Sigmoid colon (tissue), 6 donors: ENCODE measurements at regions not wholly inside any gene's neighbourhood (a gene's known extent, or its start where the extent isn't known, plus 50 kb on each side); places are given as distances from the start of the nearest gene placed in this dataset.

ENCODE experiments used
- DNase-seq: peaks from one replicate; pipeline ENCODE4 v3.0.0-alpha.2; 2019
- H3K27ac ChIP-seq, 4 donors: fragments of 200-600 bp; sonication (generic); one replicate each; pipeline ENCODE4 v1.5.1; 2016 to 2019; ENCODE audit warnings: mild to moderate bottlenecking in 1 of 4
- H3K27me3 ChIP-seq, 3 donors: fragments of 200-600 bp; sonication (generic); one replicate each; pipeline ENCODE4 v1.5.1; 2019; ENCODE audit warnings: mild to moderate bottlenecking in 1 of 3
- H3K36me3 ChIP-seq, 4 donors: fragments of 200-600 bp; sonication (generic); one replicate each; pipeline ENCODE4 v1.5.1; 2016 to 2019
- H3K4me1 ChIP-seq, 4 donors: fragments of 200-600 bp; sonication (generic); one replicate each; pipeline ENCODE4 v1.5.1; 2017 to 2019
- H3K4me3 ChIP-seq, 4 donors: fragments of 200-600 bp; sonication (generic); one replicate each; pipeline ENCODE4 v1.5.1; 2017 to 2019; ENCODE audit warnings: mild to moderate bottlenecking in 2 of 4, moderate library complexity in 1 of 4
- H3K9me3 ChIP-seq, 4 donors: fragments of 200-600 bp in 3 of 4; sonication (generic) in 3 of 4; one replicate each; pipeline versions ENCODE4 v1.5.1 to v1.6.1; 2013 to 2019
- CTCF ChIP-seq, 4 experiments: fragments of 450-650 bp in 3 of 4; fragments of 200-600 bp in 1 of 4; IDR thresholded peaks; one replicate each; pipeline ENCODE4 v1.5.1; 2016 to 2019; ENCODE audit warnings: antibody characterized with exemption in 4 of 4, mild to moderate bottlenecking in 3 of 4, moderate library complexity in 2 of 4
- EP300 ChIP-seq, 4 donors: sonication (generic); formaldehyde crosslinking; IDR thresholded peaks; one replicate each; pipeline ENCODE4 v1.6.1; 2017; ENCODE audit warnings: antibody characterized with exemption in 4 of 4
- POLR2A ChIP-seq, 2 donors: fragments of 450-650 bp; IDR thresholded peaks; one replicate each; pipeline ENCODE4 v1.6.1; 2016; ENCODE audit warnings: antibody characterized with exemption in 2 of 2, mild to moderate bottlenecking in 2 of 2, moderate library complexity in 2 of 2
- POLR2AphosphoS5 ChIP-seq, 4 donors: sonication (generic); formaldehyde crosslinking; IDR thresholded peaks; one replicate each; pipeline ENCODE4 v1.6.1; 2017; ENCODE audit warnings: antibody characterized with exemption in 4 of 4
- WGBS, 2 donors: extraction: QIAGEN DNeasy Blood & Tissue Kit; methylation state at CpG; one replicate each; pipeline ENCODE4 v1.1.7; 2013; 5-methylcytosine and 5-hydroxymethylcytosine counted together
- intact Hi-C: fragments of 100-400 bp; cut with DNase I; formaldehyde crosslinking; loops from one replicate; pipeline ENCODE4 v1.15.1; 2023
- donor health status: healthy with polysubstance abuse.
- donor health status: healthy.

GRCh38 chr6:68546620-68547019 lies 88.5 kb upstream of the ADGRB3 start:
- TF ChIP-seq POLR2AphosphoS5 (IDR thresholded peaks at IDR 0.05) = no peak
- TF ChIP-seq EP300 (IDR thresholded peaks at IDR 0.05) = no peak
- TF ChIP-seq CTCF (IDR thresholded peaks at IDR 0.05) = no peak
- no peak for TF ChIP-seq POLR2A (IDR thresholded peaks at IDR 0.05)
- intact Hi-C loops = no loop called here

DNA sequence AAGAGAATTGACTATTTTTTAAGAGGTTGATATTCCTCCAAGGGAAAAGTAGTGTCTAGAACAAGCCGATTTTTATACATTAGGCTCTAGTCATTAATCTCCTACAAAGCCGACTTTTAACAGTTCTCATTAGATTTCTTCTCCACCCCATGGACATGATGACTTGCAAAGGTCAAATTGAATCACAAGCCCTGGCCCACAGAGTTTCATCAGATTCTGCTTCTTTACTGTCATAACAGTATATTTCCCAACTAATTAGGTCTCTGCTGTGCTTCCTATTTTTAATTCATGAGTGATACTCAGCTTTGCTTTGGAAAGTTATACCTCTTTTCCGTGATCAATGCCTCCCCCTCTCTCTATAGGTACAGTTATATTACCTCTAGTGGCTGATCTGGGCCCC lies 90.6 kb upstream of the ADGRB3 start:
- 54 to 88% methylated on average over 3 of the region's 3 CpGs for WGBS, 2 donors
- H3K4me3 ChIP-seq = no peak overlapping the region
- DNase-seq = no peak
- no peaks in the 10 kb centered on the region for H3K4me1 ChIP-seq
- intact Hi-C loops = no loop called here
- H3K36me3 ChIP-seq = no peaks in the 10 kb centered on the region
- H3K9me3 ChIP-seq = no peaks in the 10 kb centered on the region
- no peak overlapping the region for H3K27ac ChIP-seq
- no peaks in the 10 kb centered on the region for H3K27me3 ChIP-seq
- TF ChIP-seq EP300 (IDR thresholded peaks at IDR 0.05) = no peak
- no peak for TF ChIP-seq CTCF (IDR thresholded peaks at IDR 0.05)
- TF ChIP-seq POLR2A (IDR thresholded peaks at IDR 0.05) = no peak
- TF ChIP-seq POLR2AphosphoS5 (IDR thresholded peaks at IDR 0.05) = no peak

More at GRCh38 chr6:68546620-68547019, 88.5 kb upstream of the ADGRB3 start:
- Histone ChIP-seq H3K4me3 (no peak overlapping the region), H3K9me3 (no peaks in the 10 kb centered on the region), H3K27me3 (no peaks in the 10 kb centered on the region), H3K27ac (no peak overlapping the region), H3K36me3 (no peaks in the 10 kb centered on the region), H3K4me1 (no peaks in the 10 kb centered on the region)
- 34 to 73% methylated on average over 1 of the region's 1 CpG for WGBS, 2 donors
- no peak for DNase-seq

DNA sequence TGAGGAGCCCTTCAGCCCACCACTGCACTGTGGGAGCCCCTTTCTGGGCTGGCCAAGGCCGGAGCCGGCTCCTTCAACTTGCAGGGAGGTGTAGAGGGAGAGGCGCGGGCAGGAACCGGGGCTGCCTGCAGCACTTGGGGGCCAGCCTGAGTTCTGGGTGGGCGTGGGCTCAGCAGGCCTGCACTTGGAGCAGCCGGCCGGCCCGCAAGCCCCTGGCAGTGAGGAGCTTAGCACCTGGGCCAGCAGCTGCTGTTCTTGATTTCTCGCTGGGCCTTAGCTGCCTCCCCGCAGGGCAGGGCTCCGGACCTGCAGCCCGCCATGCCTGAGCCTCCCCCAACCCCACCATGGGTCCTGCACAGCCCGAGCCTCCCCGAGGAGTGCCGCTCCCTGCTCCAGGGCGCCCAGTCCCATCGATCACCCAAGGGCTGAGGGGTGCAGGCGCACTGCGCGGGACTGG lies 101.7 kb upstream of the ADGRB3 start:
- Histone ChIP-seq H3K9me3 (no peaks in the 10 kb centered on the region), H3K4me1 (no peaks in the 10 kb centered on the region), H3K27me3 (no peaks in the 10 kb centered on the region), H3K36me3 (no peaks in the 10 kb centered on the region), H3K27ac (no peak overlapping the region), H3K4me3 (no peak overlapping the region)
- intact Hi-C loops = no loop called here
- WGBS, 2 donors = 89 to 90% methylated on average over 21 of the region's 21 CpGs
- DNase-seq = no peak
- no peak for TF ChIP-seq CTCF (IDR thresholded peaks at IDR 0.05)
- no peak for TF ChIP-seq POLR2AphosphoS5 (IDR thresholded peaks at IDR 0.05)
- TF ChIP-seq POLR2A (IDR thresholded peaks at IDR 0.05) = no peak
- TF ChIP-seq EP300 (IDR thresholded peaks at IDR 0.05) = no peak

DNA sequence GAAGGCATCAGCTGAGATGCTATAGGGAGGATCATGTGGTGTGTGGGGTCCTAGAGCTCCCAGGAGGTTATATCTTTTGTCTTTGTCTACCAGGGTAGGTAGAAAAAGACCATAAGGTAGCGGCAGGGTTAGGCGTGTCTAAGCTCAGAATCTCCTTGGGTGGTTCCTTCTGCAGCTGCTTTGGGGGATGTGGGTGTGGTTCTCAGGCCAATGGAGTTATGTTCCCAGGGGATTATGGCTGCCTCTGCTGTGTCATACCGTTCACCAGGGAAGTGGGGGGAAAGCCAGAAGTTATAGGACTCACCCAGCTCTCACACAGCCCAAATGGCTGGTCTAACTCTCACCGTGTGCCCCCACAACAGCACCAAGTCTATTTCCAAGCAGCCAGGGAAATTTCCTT lies 107.4 kb upstream of the ADGRB3 start:
- TF ChIP-seq POLR2A (IDR thresholded peaks at IDR 0.05) = no peak
- no peak for TF ChIP-seq POLR2AphosphoS5 (IDR thresholded peaks at IDR 0.05)
- TF ChIP-seq CTCF (IDR thresholded peaks at IDR 0.05) = no peak
- Histone ChIP-seq H3K27ac (no peak overlapping the region), H3K4me1 (no peaks in the 10 kb centered on the region), H3K36me3 (no peaks in the 10 kb centered on the region), H3K27me3 (no peaks in the 10 kb centered on the region), H3K9me3 (peaks cover 0 to 3% (median 0%) of the 10 kb centered on the region in 4 donors), H3K4me3 (no peak overlapping the region)
- intact Hi-C loops = no loop called here
- no peak for DNase-seq
- 75 to 86% methylated on average over 4 of the region's 4 CpGs for WGBS, 2 donors

DNA sequence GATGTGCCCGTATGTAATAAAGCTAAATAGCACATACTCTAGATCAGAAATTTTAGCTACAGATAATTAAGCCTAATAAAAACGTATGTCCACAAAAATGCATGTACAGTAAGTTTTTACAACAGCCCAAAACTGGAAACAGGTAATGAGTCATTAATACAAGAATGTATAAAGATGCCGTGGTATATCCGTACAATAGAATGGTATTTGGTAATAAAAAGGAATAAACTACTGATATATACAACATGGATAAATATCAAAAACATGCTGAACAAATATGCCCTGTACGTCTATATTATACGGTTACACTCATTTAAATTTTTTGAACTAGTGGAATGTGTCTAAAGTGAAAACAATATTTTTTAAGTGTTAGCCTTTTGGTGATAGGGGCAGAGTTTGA lies 128.2 kb upstream of the ADGRB3 start:
- TF ChIP-seq EP300 (IDR thresholded peaks at IDR 0.05) = no peak
- TF ChIP-seq CTCF (IDR thresholded peaks at IDR 0.05) = no peak
- TF ChIP-seq POLR2AphosphoS5 (IDR thresholded peaks at IDR 0.05) = no peak
- no peak for TF ChIP-seq POLR2A (IDR thresholded peaks at IDR 0.05)

More for the DNA sequence above, 128.2 kb upstream of the ADGRB3 start:
- no peaks in the 10 kb centered on the region for H3K27me3 ChIP-seq
- H3K36me3 ChIP-seq = no peaks in the 10 kb centered on the region
- no peak overlapping the region for H3K27ac ChIP-seq
- 84 to 93% methylated on average over 6 of the region's 6 CpGs for WGBS, 2 donors
- H3K4me1 ChIP-seq = no peaks in the 10 kb centered on the region
- DNase-seq = no peak
- H3K4me3 ChIP-seq = no peak overlapping the region
- intact Hi-C loops = no loop called here
- no peaks in the 10 kb centered on the region for H3K9me3 ChIP-seq
